K562 (cell line): ENCODE measurements at regions not wholly inside any gene's neighbourhood (a gene's known extent, or its start where the extent isn't known, plus 50 kb on each side); places are given as distances from the start of the nearest gene placed in this dataset.

Experiments
- ATAC-seq: fragments of 200-7000 bp; cut with Tn5 transposase; 3 replicates; pipeline ENCODE4 v1.9.1; 2020; ENCODE audit warnings: moderate library complexity
- BruUV-seq: library from RNA; stranded (reverse); fragments of 400-500 nt; replicated peaks from 2 replicates; lab custom pipeline; 2021; lab: Mats Ljungman, UMichigan
- CTCF ChIA-PET: fragments of 300-600 bp; formaldehyde crosslinking; extraction: SDS; loops from one replicate; lab custom pipeline; 2021; ENCODE audit warnings: low intra/inter-chr PET ratio; lab: Yijun Ruan, JAX
- POLR2A ChIA-PET: fragments of 300-600, 350-650 bp; sonication (Branson Sonifier 250); formaldehyde crosslinking; extraction: SDS; loops from one replicate; lab custom pipeline; 2021; ENCODE audit warnings: antibody characterized with exemption, inconsistent platforms; lab: Yijun Ruan, JAX
- DNase-seq, 4 experiments: peaks; one replicate each; pipeline versions ENCODE4 v3.0.0 to v3.0.0-alpha.2; 2011 to 2018; ENCODE audit warnings: low spot score in 3 of 4, mixed read lengths in 3 of 4; ENCODE audit errors: extremely low read depth in 1 of 4
- FAIRE-seq: peaks from 2 replicates; lab custom pipeline; 2011; peaks lifted over from hg19 to GRCh38; lab: Jason Lieb, UNC
- H2AFZ ChIP-seq: 2 replicates; pipeline ENCODE4 v1.6.0; 2011; ENCODE audit warnings: low read depth, low read length, control low read depth, inconsistent platforms
- H3K27ac ChIP-seq: fragments of 200-600 bp; 3 replicates; pipeline ENCODE4 v1.8.0; 2011; ENCODE audit warnings: low read depth, mild to moderate bottlenecking, control low read depth, inconsistent platforms, low read length, moderate library complexity, mixed read lengths; ENCODE audit errors: extremely low read depth
- H3K27me3 ChIP-seq, 2 experiments: fragments of 300-600 bp in 1 of 2; 2 replicates in 1 of 2; 3 replicates in 1 of 2; pipeline versions ENCODE4 v1.6.0 to v1.8.0; 2011; ENCODE audit warnings: inconsistent platforms in 2 of 2, low read length in 2 of 2, mild to moderate bottlenecking in 1 of 2, mixed read lengths in 1 of 2, moderate library complexity in 1 of 2; ENCODE audit not compliant: control insufficient read depth in 2 of 2, insufficient read depth in 2 of 2
- H3K36me3 ChIP-seq: fragments of 300-600 bp; 3 replicates; pipeline ENCODE4 v1.8.0; 2011; ENCODE audit warnings: mild to moderate bottlenecking, low read length, inconsistent platforms; ENCODE audit not compliant: control insufficient read depth, insufficient read depth
- H3K4me1 ChIP-seq, 2 experiments: fragments of 200-600 bp in 1 of 2; replicated peaks in 1 of 2; 2 replicates in 1 of 2; 3 replicates in 1 of 2; pipeline versions ENCODE4 v1.5.1 to v1.8.0; 2011; ENCODE audit warnings: inconsistent platforms in 2 of 2, low read length in 2 of 2, mild to moderate bottlenecking in 1 of 2, mixed read lengths in 1 of 2, moderate library complexity in 1 of 2; ENCODE audit not compliant: control insufficient read depth in 2 of 2, insufficient read depth in 2 of 2
- H3K4me2 ChIP-seq: 2 replicates; pipeline ENCODE4 v1.6.1; 2011; ENCODE audit warnings: low read length, control low read depth, inconsistent platforms, mixed read lengths; ENCODE audit not compliant: insufficient read depth
- H3K4me3 ChIP-seq: fragments of 200-600 bp; sonication (generic), shearing (Covaris generic); 2 replicates; pipeline ENCODE4 v1.5.1; 2016; ENCODE audit warnings: control low read depth, inconsistent platforms
- H3K79me2 ChIP-seq: fragments of 200-600 bp; 3 replicates; pipeline ENCODE4 v1.8.0; 2011; ENCODE audit warnings: low read length, inconsistent platforms; ENCODE audit not compliant: control insufficient read depth, insufficient read depth
- H3K9ac ChIP-seq, 2 experiments: 2 replicates each; pipeline versions ENCODE4 v1.6.0 to v1.6.1; 2011; ENCODE audit warnings: low read depth in 2 of 2, low read length in 2 of 2, control low read depth in 1 of 2, inconsistent platforms in 1 of 2, mild to moderate bottlenecking in 1 of 2, mixed read lengths in 1 of 2; ENCODE audit not compliant: insufficient read depth in 1 of 2
- H3K9me1 ChIP-seq: one replicate; pipeline ENCODE4 v1.6.0; 2011; ENCODE audit warnings: inconsistent platforms, mild to moderate bottlenecking, low read length, moderate library complexity; ENCODE audit not compliant: control insufficient read depth, insufficient read depth
- H3K9me3 ChIP-seq: replicated peaks from 2 replicates; pipeline ENCODE4 v1.5.1; 2011; ENCODE audit warnings: low read depth, low read length, inconsistent platforms; ENCODE audit not compliant: control insufficient read depth, insufficient read depth
- H4K20me1 ChIP-seq: replicated peaks from 2 replicates; pipeline ENCODE4 v1.6.1; 2011; ENCODE audit warnings: low read length, inconsistent platforms, mixed read lengths; ENCODE audit not compliant: control insufficient read depth, insufficient read depth
- ETV5 ChIP-seq: sonication (generic); formaldehyde crosslinking; IDR thresholded peaks from 2 replicates; pipeline ENCODE4 v1.4.0; 2020; ENCODE audit warnings: low read depth, mild to moderate bottlenecking, missing genetic modification reagents
- FUS ChIP-seq: fragments of 200-400 bp; formaldehyde crosslinking; optimal IDR thresholded peaks from 2 replicates; pipeline ENCODE3; 2017; ENCODE audit warnings: low read depth, low read length
- NR2C1 ChIP-seq, 2 experiments: fragments of 450-650 bp; IDR thresholded peaks; 2 replicates each; pipeline ENCODE4 v1.6.1; 2017; ENCODE audit warnings: mild to moderate bottlenecking in 2 of 2, antibody characterized with exemption in 1 of 2, inconsistent platforms in 1 of 2, missing compliant biosample characterization in 1 of 2, missing genetic modification characterization in 1 of 2
- POLR2AphosphoS2 ChIP-seq: IDR thresholded peaks from 2 replicates; pipeline ENCODE4 v1.6.1; 2012; ENCODE audit warnings: low read length, improper control_type of control experiment
- ZNF174 ChIP-seq: fragments of 250-450 bp; sonication (Bioruptor Pico); IDR thresholded peaks from 2 replicates; pipeline ENCODE4 v1.4.0; 2020; ENCODE audit warnings: mild to moderate bottlenecking
- WGBS: fragments of 100-300 bp; shearing (Covaris generic); methylation state at CpG from one replicate; pipeline ENCODE4 v1.1.6; 2016; ENCODE audit warnings: low coverage, mixed read lengths; ENCODE audit not compliant: insufficient coverage; ENCODE audit errors: missing lambda C conversion rate; 5-methylcytosine and 5-hydroxymethylcytosine counted together
- in situ Hi-C: fragments of 300-500 bp; cut with MboI; formaldehyde crosslinking; loops from 4 replicates; pipeline ENCODE4 v1.15.0; 2018; ENCODE audit warnings: inconsistent platforms, mixed read lengths
- intact Hi-C: fragments of 100-400 bp; cut with micrococcal nuclease; formaldehyde crosslinking; loops from 2 replicates; pipeline ENCODE4 v1.14.2; 2022
- TF ChIP-seq, protein P1 (sequence below): fragments of 450-650 bp; IDR thresholded peaks from one replicate; pipeline ENCODE4 v1.6.1; 2018; ENCODE audit warnings: mild to moderate bottlenecking, moderate library complexity; ENCODE audit not compliant: partially characterized antibody
- TF ChIP-seq, protein P2 (sequence below): sonication (generic); formaldehyde crosslinking; IDR thresholded peaks from 2 replicates; pipeline ENCODE4 v1.8.0; 2022; ENCODE audit warnings: missing genetic modification reagents, mild to moderate bottlenecking, moderate library complexity, borderline replicate concordance
- TF ChIP-seq, protein P3 (sequence below): fragments of 450-650 bp; formaldehyde crosslinking; IDR thresholded peaks from 2 replicates; pipeline ENCODE4 v1.4.0; 2020; ENCODE audit warnings: mild to moderate bottlenecking, moderate library complexity

- CTCF ChIA-PET, result no interaction called here
- DNase-seq (no peak), ATAC-seq (no peak)
- Histone ChIP-seq H3K9me1 (no peaks in the 10 kb centered on the region), H4K20me1 (no peaks in the 10 kb centered on the region), H3K27ac (no peak overlapping the region), H3K9me3 (no peaks in the 10 kb centered on the region), H3K9ac (no peak overlapping the region), H3K79me2 (no peaks in the 10 kb centered on the region)
- POLR2A ChIA-PET, result no interaction called here
- TF ChIP-seq, protein P1, sequence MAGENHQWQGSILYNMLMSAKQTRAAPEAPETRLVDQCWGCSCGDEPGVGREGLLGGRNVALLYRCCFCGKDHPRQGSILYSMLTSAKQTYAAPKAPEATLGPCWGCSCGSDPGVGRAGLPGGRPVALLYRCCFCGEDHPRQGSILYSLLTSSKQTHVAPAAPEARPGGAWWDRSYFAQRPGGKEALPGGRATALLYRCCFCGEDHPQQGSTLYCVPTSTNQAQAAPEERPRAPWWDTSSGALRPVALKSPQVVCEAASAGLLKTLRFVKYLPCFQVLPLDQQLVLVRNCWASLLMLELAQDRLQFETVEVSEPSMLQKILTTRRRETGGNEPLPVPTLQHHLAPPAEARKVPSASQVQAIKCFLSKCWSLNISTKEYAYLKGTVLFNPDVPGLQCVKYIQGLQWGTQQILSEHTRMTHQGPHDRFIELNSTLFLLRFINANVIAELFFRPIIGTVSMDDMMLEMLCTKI, result no peak
- TF ChIP-seq, protein P2, sequence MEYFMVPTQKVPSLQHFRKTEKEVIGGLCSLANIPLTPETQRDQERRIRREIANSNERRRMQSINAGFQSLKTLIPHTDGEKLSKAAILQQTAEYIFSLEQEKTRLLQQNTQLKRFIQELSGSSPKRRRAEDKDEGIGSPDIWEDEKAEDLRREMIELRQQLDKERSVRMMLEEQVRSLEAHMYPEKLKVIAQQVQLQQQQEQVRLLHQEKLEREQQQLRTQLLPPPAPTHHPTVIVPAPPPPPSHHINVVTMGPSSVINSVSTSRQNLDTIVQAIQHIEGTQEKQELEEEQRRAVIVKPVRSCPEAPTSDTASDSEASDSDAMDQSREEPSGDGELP (CRISPR knock-in tag), result no peak
- TF ChIP-seq POLR2AphosphoS2, result no peak
- no peak for TF ChIP-seq ETV5 (CRISPR knock-in tag)
- TF ChIP-seq, protein P3, sequence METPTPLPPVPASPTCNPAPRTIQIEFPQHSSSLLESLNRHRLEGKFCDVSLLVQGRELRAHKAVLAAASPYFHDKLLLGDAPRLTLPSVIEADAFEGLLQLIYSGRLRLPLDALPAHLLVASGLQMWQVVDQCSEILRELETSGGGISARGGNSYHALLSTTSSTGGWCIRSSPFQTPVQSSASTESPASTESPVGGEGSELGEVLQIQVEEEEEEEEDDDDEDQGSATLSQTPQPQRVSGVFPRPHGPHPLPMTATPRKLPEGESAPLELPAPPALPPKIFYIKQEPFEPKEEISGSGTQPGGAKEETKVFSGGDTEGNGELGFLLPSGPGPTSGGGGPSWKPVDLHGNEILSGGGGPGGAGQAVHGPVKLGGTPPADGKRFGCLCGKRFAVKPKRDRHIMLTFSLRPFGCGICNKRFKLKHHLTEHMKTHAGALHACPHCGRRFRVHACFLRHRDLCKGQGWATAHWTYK (CRISPR knock-in tag), result no peak
- TF ChIP-seq ZNF174 (CRISPR knock-in tag), result no peak
- no peak for TF ChIP-seq FUS
- no peak for TF ChIP-seq NR2C1 (IDR thresholded peaks at IDR 0.05)
- TF ChIP-seq NR2C1 (tag; IDR thresholded peaks at IDR 0.05), result no peak
- TF ChIP-seq, all 486 proteins: peak for 0
- intact Hi-C loops, result no loop called here
- Histone ChIP-seq H2AFZ (no peak overlapping the region), H3K4me3 (no peak overlapping the region), H3K27me3 (no peaks in the 10 kb centered on the region), H3K36me3 (no peaks in the 10 kb centered on the region), H3K4me1 (no peaks in the 10 kb centered on the region), H3K4me2 (no peak overlapping the region)
- BruUV-seq, result no TSS peak
- in situ Hi-C loops, result no loop called here
- 0% methylated on average over 1 of the region's 1 CpG for WGBS
- no peak for FAIRE-seq
Observed at GRCh38 chrX:3181846-3182245, 140.6 kb downstream of the ARSF start.
